Stimulated activated CD4-positive, alpha-beta T cell treated with anti-CD3 and anti-CD28 coated beads, TNF-alpha, amount 100 ng/mL, for 1 hour (primary cell): ENCODE measurements at regions not wholly inside any gene's neighbourhood (a gene's known extent, or its start where the extent isn't known, plus 50 kb on each side); places are given as distances from the start of the nearest gene placed in this dataset.
A peak's percentile ranks its signal among the peaks of the same experiment; 100 is the strongest.
"Not testable (repeated sequence)": the region's sequence is repeated elsewhere in the genome, so short reads cannot be mapped to it uniquely, and the experiment has no call there.

Source experiments
- DNase-seq, 3 donors: peaks; one replicate each; pipeline ENCODE4 v3.0.0-alpha.2; 2020; ENCODE audit warnings: low read depth in 3 of 3, low spot score in 1 of 3

DNA sequence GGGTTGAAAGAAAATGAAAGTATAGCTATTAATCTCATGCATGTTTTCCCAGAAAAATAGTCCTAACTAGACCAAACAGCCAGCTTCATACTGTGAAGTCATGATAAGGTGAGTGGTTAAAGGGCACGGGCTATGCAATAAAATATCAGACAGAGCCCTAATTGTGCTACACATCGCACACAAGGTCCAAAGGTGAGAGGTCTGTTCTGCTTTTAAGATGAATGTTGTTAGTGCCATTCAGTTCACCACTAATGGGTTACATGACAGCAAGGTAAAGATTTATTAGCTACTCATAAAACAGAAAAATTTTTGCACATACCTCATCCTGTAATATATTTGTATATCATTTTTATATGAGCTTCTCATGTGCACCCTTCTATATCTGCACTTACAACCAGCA is 105.0 kb upstream of the STK17B start:
- no peak for DNase-seq

- DNase-seq = no peak
Observed at GRCh38 chr2:196277002-196277401, 105.6 kb upstream of the STK17B start.

DNA sequence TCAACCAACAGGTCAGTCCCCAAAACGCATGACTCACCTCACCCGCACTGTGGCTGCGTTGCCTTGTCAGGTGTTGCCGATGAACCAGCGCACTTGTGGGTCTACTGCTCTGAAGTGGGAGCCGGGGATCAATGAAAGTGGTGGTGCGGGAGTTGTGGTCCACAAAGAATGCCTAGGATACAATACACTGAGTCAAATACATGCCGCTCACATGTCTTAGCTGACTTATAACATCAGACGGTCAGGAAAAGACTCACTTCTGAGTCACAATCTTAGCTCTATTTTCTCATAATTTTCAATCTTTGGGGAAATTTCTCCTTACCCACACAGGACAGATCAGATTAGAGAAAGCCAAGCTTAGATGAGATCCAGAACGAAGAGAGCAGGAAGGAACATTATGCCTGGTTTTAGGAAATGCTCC is 107.1 kb upstream of the STK17B start:
- DNase-seq = peak in 1 of 3 donors; percentile 35

DNA sequence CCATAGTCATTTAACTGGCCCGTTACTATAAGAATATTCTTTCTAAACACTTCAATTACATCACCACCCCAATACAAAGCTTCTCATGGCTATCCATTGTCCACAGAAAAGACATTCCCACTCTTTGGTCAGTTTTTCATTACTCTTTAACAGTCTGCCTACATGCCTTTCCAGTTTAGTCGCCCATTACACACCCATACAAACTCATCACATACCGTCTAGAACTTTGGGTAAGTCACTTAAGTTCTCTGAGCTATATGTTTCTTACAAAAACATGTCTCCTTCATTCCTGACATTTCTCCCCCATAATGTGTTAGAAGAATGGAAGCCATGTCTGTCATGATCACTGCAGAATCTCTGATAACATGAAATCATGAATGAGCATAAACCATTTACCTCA is 108.2 kb upstream of the STK17B start:
- no peak for DNase-seq

DNA sequence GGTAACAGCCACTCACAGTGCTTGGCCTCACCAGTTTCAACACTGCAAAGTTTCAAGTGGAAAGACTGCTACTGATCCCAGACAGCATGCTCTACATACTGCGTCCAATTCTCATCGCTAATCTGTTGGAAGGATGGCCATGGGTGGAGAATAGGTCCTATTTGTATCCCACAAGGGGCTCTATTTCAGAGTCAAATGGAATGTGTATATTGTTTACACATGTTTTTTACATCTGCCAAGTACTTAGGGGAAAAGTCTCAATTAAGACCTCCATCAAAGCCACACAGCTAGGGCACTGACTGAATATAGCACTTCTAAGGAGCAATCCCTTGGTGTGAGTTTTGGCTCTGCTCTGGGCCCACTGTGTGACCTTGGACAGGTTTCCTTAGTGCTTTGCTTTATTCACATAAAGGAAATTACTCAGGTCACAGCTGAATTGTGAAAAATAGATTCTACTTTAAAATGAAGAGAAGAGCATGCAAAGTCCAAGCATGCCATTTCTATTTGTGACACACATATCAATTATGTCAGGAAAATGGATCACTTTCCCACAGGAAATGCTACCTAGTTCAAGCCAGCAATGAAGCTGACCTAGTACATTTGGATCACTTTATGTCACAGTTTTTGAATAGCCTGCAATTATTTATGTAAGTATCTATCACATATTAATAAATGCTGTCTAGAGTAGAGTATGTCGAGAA is 112.9 kb upstream of the STK17B start:
- no peak for DNase-seq

DNA sequence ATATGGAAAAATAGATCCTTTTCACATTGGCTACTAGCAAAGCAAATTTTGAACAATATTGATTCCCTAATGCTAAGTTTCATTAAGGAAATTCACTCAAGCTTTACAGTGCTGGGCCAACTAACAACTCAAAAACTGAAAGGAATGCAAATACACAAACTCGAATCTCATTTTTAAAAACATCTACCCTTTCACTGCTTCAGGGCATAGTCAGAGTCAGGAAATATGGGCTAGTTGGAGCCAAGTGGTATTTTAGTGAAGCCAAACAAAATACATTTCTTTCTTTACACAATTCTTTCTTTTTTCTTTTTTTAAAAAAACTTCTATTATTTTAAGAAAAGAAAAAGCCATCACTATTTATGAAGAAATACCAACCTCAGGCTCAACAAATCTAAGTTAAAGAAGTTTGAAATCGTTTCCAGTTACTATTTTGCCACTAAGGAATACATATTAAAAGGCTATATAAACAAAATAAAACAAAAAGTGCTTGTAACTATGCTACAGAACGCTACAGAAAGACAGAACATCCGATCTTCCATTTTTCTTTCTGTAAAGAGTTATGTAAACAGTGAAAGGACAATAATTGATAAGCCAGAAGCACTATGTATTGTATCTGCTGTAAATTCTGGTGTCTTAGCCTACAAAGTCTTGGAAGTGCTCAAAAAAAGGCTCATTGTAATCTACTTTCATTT is 113.6 kb upstream of the STK17B start:
- no peak for DNase-seq

DNA sequence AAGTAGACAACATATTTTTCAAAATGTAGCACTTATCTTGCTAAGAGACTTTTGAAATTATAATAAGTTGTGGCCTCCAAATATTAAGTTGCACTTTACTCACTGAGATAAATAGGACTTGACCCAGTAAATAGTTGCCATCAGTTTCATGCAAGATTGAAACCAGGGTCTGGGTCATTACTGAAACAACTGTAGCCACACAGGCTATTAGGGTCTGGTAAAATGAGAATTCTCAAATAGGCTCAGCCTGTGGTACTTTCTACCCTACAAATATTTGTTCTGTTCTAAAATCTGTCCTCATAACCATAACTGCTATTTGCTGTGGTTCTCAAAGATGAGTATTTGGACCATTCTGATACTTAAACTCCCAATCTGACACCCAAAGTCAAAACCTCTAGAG is 115.4 kb upstream of the STK17B start:
- no peak for DNase-seq

- no peak for DNase-seq
Observed at GRCh38 chr2:196287523-196287922, 116.1 kb upstream of the STK17B start.

DNA sequence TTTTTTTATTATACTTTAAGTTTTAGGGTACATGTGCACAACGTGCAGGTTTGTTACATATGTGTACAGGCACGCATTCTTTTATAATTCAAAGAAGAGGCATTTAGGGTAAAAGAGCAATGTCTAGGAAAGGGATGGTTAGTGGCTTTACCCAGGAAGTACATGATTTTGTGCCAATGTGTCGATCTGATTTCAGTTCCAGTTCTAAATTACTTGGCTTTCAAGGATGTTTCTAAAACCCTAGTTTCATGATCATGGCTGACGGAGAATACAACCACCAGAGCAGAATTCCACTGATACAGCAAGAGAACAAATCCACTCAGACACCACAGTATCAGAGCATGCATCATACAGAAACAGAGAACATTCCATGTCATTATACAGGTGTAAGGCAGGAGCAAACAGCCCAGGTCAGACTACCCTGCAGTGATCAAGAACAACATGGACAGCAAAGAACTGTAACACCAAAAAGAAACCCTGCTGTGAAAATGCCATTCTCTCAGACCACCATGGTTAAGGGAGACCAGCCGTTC is 116.7 kb upstream of the STK17B start:
- no peak for DNase-seq

DNA sequence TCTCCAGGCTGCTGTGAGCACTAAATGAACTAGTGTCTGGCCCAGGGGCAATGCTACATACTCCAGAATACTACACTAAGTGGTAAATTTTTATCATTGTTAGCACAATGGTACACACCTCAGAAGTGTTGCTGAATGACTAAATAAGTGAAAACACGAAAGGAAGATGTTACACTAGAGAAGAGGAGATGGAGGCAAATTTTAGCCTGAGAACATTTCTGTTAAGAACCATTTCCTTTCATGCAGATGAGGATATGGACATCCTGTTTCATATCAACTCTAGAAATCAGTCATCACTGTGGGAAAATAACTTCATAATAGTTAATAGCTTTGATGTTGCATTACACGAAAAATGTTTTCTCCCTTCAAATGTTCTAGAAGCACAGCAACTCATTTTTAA is 117.6 kb upstream of the STK17B start:
- DNase-seq = no peak

DNA sequence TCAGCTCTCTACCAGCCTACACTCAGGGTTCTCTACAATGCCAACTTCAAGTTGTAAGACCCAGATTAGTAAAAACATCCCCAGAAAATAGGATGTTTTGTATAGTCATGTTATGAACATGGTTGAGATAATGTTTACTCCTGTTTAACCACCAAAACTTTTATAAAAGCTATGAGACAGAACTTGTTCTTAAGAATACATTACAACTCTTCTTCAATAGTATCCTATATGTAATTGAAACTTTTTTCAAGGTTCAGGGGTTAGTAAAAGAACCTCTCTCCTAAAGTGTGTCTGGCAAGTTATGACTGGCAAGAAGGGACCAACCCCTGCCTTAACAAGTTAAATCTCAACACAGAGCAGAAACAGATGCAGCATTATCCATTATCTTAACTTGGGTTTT is 118.8 kb upstream of the STK17B start:
- DNase-seq = no peak

- no peak for DNase-seq
Observed at GRCh38 chr2:196290569-196290968, 119.2 kb upstream of the STK17B start.

GRCh38 chr2:196291426-196291825 is 120.0 kb upstream of the STK17B start:
- no peak for DNase-seq

DNA sequence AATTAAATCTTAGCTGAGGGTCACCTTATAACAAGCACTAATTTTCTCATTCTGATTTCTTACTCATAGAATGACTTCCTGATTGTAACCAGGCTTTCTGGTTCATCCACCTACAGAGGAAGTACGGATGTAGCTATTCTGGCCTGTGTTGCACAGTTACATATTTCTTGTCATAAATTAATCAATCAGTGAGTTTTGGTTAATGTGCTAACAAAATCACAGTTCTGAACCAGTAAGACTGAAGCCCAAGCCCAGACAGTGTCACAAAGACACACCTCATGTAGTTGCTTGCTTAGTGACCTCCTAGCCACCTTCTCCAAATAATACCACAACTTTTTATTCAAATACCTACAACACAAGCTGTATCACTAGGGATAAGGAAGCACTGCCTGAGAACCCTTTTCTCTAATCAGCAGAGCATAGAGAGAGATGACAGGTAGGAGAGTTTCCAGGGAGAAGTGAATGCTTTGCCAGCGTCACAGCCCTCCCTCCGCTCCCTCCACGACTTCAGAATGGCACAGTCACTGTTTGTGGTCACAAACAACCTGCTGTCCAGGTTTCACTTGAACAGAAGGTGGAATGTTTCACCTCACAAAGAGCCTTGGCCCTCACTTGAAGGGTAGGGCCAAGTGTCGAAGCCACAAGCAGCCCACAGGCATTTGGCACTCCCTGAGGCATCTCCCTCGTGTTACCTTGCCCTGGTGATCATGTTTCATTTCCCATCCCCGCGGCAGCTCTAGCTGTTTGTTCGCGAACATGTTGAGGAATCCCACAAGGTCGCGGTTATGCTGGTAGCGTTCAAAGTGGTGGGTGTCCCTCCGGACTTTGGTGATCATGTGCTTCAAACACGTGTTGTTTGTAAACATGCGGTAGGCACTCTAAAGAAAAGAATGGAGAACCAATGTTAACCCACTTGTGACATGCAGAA is 120.8 kb upstream of the STK17B start:
- DNase-seq = no peak

DNA sequence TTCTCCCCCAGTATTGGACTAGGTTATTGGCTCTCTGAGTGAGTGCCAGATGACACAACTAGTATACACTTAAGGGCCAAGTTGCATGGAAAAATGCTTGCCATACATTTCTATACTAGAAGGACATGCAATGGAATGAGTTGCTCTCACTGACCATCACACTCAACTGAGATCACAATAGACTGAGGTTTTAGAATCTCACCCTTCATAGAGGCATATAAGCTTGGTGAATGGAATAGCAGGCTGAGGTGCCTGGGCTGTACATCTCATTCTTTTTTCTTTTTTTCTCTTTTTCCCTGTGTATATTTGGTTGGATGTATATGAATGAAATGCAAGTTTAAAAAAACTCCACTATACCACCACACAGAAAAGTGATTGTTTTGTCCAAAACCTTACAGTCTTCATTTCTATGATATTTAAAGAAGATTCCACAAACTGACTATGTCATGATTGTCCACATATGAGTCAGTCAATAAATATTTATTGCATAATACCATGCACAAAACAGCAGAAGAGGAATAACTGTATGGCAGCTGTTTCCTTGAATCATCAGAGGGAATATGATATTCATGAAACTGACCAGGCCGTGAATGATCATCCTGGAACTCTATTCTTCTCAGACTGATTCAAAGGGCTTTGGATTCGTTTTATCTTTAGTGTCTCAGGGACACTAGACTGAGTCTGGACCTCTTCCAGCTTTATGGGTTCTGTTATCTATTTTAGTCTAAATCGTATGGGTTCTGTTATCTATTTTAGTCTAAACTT is 122.6 kb upstream of the STK17B start:
- no peak for DNase-seq

- no peak for DNase-seq
Observed at GRCh38 chr2:196294516-196294909, 123.1 kb upstream of the STK17B start.

DNA sequence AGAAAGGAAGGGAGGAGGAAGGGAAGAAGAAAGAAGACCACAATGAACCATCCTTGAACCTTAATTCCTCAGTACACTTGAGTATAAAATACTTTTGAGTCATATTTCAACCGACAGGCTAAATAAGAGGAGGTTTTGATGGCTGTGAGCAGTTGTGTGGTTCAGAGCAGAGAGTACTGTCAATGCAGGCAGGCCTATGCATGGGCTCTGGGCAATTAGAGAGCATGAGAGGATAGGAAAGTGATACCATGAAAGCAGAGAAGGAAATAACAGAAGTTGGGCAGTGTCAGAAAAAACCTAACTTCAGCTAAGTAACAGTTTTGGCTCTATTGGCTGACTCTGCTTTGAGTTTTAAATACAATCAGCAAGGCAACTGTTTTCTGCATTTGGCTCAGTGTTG is 123.6 kb upstream of the STK17B start:
- DNase-seq = no peak

- not testable (repeated sequence) for DNase-seq
Observed at GRCh38 chr2:196298106-196298723, 126.8 kb upstream of the STK17B start.

GRCh38 chr2:196307775-196308305 is 136.5 kb upstream of the STK17B start:
- no peak for DNase-seq

DNA sequence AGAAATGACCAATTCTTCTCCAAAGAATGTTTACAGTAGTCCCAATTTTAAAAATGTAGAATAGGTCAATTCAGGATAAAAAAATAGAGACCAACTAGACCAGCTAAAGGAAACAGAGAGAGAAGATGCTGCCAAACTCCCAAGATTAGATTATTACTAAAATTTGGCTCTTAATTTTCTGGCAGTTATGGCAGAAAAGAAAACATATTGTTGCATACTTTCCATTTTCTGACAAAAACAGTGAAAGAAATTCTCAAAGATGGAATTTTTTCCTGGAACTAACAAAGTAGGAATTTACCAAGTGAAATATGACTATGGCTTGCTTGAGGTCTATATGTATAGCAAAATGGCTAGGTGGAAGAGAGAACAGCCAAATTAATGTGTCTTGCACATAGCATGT is 138.3 kb upstream of the STK17B start:
- no peak for DNase-seq
